Nephron (organoid): ENCODE measurements at regions not wholly inside any gene's neighbourhood (a gene's known extent, or its start where the extent isn't known, plus 50 kb on each side); places are given as distances from the start of the nearest gene placed in this dataset.

ENCODE experiments used
- H3K27ac Mint-ChIP-seq, 3 experiments: 2 replicates each; pipeline ENCODE4 v1.8.0; 2020; ENCODE audit warnings: mixed read lengths in 3 of 3, mild to moderate bottlenecking in 2 of 3, moderate library complexity in 1 of 3
- H3K27me3 Mint-ChIP-seq: 2 replicates; pipeline ENCODE4 v1.8.0; 2021; ENCODE audit warnings: low read depth, mild to moderate bottlenecking, moderate library complexity, mixed read lengths
- H3K36me3 Mint-ChIP-seq: 2 replicates; pipeline ENCODE4 v1.8.0; 2020; ENCODE audit warnings: low read depth, mixed read lengths
- H3K4me1 Mint-ChIP-seq: 2 replicates; pipeline ENCODE4 v1.8.0; 2020; ENCODE audit warnings: mixed read lengths
- H3K4me3 Mint-ChIP-seq, 3 experiments: 2 replicates each; pipeline ENCODE4 v1.8.0; 2020; ENCODE audit warnings: mild to moderate bottlenecking in 3 of 3, mixed read lengths in 3 of 3, moderate library complexity in 2 of 3
- H3K9me3 Mint-ChIP-seq: 2 replicates; pipeline ENCODE4 v1.8.0; 2020; ENCODE audit warnings: mixed read lengths
- CTCF ChIP-seq, 3 experiments: fragments of 200-600 bp; sonication (generic); IDR thresholded peaks; one replicate each; pipeline ENCODE4 v1.5.0; 2021; ENCODE audit warnings: antibody characterized with exemption in 3 of 3; ENCODE audit not compliant: unreplicated experiment in 3 of 3

- Mint-ChIP-seq H3K27ac (peak overlapping the region; percentile 30 to 74 (median 73)), H3K4me3 (no peak overlapping the region), H3K4me1 (peaks cover 11% of the 10 kb centered on the region), H3K36me3 (no peaks in the 10 kb centered on the region), H3K27me3 (no peaks in the 10 kb centered on the region), H3K9me3 (peaks cover 11% of the 10 kb centered on the region)
- no peak for TF ChIP-seq CTCF (IDR thresholded peaks at IDR 0.05; ENCODE audit: unreplicated experiment in 3 of 3)
Measured at GRCh38 chr12:91505006-91505405, 322.4 kb upstream of the DCN start.

DNA sequence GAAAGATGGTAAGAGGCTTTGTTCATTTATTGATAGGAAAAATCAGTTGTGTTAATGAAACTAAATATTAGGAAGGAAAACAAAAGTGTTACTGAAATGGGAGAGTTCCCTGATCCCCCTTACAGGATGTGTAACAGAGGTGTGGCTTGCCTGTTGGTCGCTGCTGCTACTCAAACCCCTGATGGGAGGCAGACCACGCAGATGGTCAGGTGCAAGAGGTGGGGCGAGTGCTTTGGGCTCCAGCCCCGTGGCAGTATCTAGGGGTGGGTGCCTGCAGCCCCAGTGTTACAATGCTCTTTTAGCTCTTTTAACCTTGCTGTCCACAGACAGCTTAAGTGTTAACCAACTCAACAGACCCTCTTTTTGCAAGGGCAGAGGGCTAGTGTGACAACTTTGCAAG is 319.6 kb upstream of the DCN start:
- Mint-ChIP-seq H3K9me3 (peaks cover 11% of the 10 kb centered on the region), H3K4me3 (no peak overlapping the region), H3K27me3 (no peaks in the 10 kb centered on the region), H3K4me1 (peaks cover 11% of the 10 kb centered on the region), H3K36me3 (no peaks in the 10 kb centered on the region), H3K27ac (no peak overlapping the region)
- TF ChIP-seq CTCF (IDR thresholded peaks at IDR 0.05; ENCODE audit: unreplicated experiment in 3 of 3): no peak

GRCh38 chr12:91496337-91496736 is 313.7 kb upstream of the DCN start:
- H3K27me3 Mint-ChIP-seq: no peaks in the 10 kb centered on the region
- TF ChIP-seq CTCF (IDR thresholded peaks at IDR 0.05; ENCODE audit: unreplicated experiment in 3 of 3): no peak
- H3K4me1 Mint-ChIP-seq: no peaks in the 10 kb centered on the region
- H3K27ac Mint-ChIP-seq: no peak overlapping the region
- H3K36me3 Mint-ChIP-seq: no peaks in the 10 kb centered on the region
- no peak overlapping the region for H3K4me3 Mint-ChIP-seq
- H3K9me3 Mint-ChIP-seq: no peaks in the 10 kb centered on the region

GRCh38 chr12:91493308-91493707 is 310.7 kb upstream of the DCN start:
- Mint-ChIP-seq H3K27me3 (no peaks in the 10 kb centered on the region), H3K36me3 (no peaks in the 10 kb centered on the region), H3K9me3 (no peaks in the 10 kb centered on the region), H3K4me3 (no peak overlapping the region), H3K27ac (no peak overlapping the region), H3K4me1 (no peaks in the 10 kb centered on the region)
- TF ChIP-seq CTCF (IDR thresholded peaks at IDR 0.05; ENCODE audit: unreplicated experiment in 3 of 3): no peak

GRCh38 chr12:91492648-91493047 is 310.0 kb upstream of the DCN start:
- no peak overlapping the region for H3K4me3 Mint-ChIP-seq
- TF ChIP-seq CTCF (IDR thresholded peaks at IDR 0.05; ENCODE audit: unreplicated experiment in 3 of 3): no peak
- no peaks in the 10 kb centered on the region for H3K36me3 Mint-ChIP-seq
- H3K27me3 Mint-ChIP-seq: no peaks in the 10 kb centered on the region
- H3K27ac Mint-ChIP-seq: no peak overlapping the region
- H3K4me1 Mint-ChIP-seq: no peaks in the 10 kb centered on the region
- no peaks in the 10 kb centered on the region for H3K9me3 Mint-ChIP-seq

DNA sequence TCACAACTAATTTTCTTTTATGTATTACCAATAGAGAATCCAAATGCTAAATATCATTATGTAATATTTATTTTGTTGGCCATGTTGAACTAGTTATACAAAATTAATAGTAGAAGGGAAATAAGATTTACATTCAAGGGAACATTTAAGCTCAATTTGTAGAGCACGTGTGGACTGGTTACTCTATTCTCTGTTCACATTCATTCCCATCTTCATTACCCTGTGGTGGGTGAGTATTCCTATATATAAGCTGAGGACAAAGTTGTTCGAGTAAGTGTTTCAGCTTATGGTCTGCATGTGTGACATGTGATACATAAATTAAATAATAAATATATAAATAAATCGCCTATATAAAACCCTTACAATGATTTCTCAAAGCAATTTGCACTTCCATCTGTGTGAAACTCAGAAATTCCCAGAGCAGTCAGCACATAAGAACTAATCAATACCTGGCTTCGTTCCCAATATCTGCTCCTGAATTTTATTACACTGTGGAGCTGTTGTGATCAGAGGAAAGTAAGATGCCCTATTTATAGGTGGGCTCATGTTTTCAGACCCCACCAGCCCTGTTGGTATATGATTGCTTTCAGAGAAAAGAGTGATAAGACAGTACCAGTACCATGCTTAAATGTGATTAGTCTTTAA is 308.2 kb upstream of the DCN start:
- Mint-ChIP-seq H3K4me3 (no peak overlapping the region), H3K4me1 (no peaks in the 10 kb centered on the region), H3K9me3 (no peaks in the 10 kb centered on the region), H3K27ac (no peak overlapping the region), H3K27me3 (no peaks in the 10 kb centered on the region), H3K36me3 (no peaks in the 10 kb centered on the region)
- TF ChIP-seq CTCF (IDR thresholded peaks at IDR 0.05; ENCODE audit: unreplicated experiment in 3 of 3): no peak
